ENCODE measurements at regions not wholly inside any gene's neighbourhood (a gene's known extent, or its start where the extent isn't known, plus 50 kb on each side); places are given as distances from the start of the nearest gene placed in this dataset.

- H3K27ac ChIP-seq, result no peak overlapping the region
- no peak for ATAC-seq
- intact Hi-C loops (cut with DNase I), result no loop called here
- 19% methylated on average over 2 of the region's 3 CpGs for WGBS (ENCODE audit: insufficient coverage, low coverage, low lambda C conversion rate, missing lambda C conversion rate)
- no peaks in the 10 kb centered on the region for H3K9me3 ChIP-seq
- H3K27me3 ChIP-seq, result no peaks in the 10 kb centered on the region
- DNase-seq, result no peak
- H3K4me1 ChIP-seq, result no peaks in the 10 kb centered on the region
- TF ChIP-seq POLR2A (IDR thresholded peaks at IDR 0.05) (no peak), CTCF (IDR thresholded peaks at IDR 0.05) (no peak)
- H3K36me3 ChIP-seq, result no peaks in the 10 kb centered on the region
- H3K4me3 ChIP-seq, result no peak overlapping the region
These were observed 105.5 kb upstream of the CPLX2 start for GRCh38 chr5:175765858-175766257.

GRCh38 chr5:175766963-175767362 lies 104.4 kb upstream of the CPLX2 start:
- intact Hi-C loops (cut with DNase I), result no loop called here
- H3K4me3 ChIP-seq, result no peak overlapping the region
- ATAC-seq, result no peak
- no peak overlapping the region for H3K27ac ChIP-seq
- H3K27me3 ChIP-seq, result no peaks in the 10 kb centered on the region
- TF ChIP-seq CTCF (IDR thresholded peaks at IDR 0.05), result no peak
- TF ChIP-seq POLR2A (IDR thresholded peaks at IDR 0.05), result no peak
- DNase-seq, result no peak
- no peaks in the 10 kb centered on the region for H3K4me1 ChIP-seq
- WGBS (ENCODE audit: insufficient coverage, low coverage, low lambda C conversion rate, missing lambda C conversion rate), result no CpG with 5 or more reads among the region's 2 CpGs
- H3K36me3 ChIP-seq, result no peaks in the 10 kb centered on the region
- no peaks in the 10 kb centered on the region for H3K9me3 ChIP-seq

DNA sequence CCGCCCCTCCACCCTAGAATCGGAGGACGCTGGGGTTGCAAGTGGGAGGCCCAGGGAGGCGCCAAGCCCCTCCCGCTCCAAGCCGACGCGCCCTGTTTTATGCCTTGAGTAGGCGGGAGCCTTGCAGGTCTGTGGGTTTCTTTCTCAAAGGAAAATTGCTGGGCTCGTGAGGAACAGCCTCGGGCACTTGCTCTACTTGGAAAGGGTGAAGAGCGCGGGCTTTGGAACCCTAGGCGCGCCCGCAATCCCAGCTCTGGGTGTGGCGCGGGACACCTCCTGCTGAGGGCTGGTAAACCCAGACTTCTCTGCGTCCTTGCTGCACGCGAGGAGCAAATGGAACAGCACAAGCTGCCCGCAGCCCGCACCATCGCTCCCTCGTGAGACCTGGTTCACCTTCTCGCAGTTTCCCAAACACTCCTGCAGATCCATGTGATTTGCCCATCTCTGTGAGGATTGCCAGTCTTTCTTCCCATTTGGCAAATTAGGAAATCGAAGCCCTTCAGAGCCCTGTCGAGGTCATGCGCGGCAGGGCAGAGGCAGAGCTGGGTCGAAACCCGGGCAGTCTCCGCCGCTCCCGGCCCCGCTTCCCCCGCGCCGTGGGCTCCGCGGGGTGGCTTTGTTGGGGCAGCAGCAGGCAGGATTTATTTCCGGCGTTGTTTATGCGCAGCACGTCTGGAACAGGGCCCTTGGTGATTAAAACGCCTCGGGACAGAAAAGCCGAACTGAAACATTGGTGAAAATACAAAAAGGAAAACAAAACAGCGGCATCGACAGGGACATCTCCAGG lies 98.4 kb upstream of the CPLX2 start:
- H3K36me3 ChIP-seq, result no peaks in the 10 kb centered on the region
- TF ChIP-seq POLR2A (IDR thresholded peaks at IDR 0.05), result no peak
- TF ChIP-seq CTCF (IDR thresholded peaks at IDR 0.05), result no peak
- no peak overlapping the region for H3K4me3 ChIP-seq
- H3K9me3 ChIP-seq, result no peaks in the 10 kb centered on the region
- H3K4me1 ChIP-seq, result no peaks in the 10 kb centered on the region
- ATAC-seq, result no peak
- no peak overlapping the region for H3K27ac ChIP-seq
- intact Hi-C loops (cut with DNase I), result no loop called here
- DNase-seq, result no peak
- 3% methylated on average over 24 of the region's 50 CpGs for WGBS (ENCODE audit: insufficient coverage, low coverage, low lambda C conversion rate, missing lambda C conversion rate)
- peaks cover 0 to 6% of the 10 kb centered on the region in 2 donors for H3K27me3 ChIP-seq

DNA sequence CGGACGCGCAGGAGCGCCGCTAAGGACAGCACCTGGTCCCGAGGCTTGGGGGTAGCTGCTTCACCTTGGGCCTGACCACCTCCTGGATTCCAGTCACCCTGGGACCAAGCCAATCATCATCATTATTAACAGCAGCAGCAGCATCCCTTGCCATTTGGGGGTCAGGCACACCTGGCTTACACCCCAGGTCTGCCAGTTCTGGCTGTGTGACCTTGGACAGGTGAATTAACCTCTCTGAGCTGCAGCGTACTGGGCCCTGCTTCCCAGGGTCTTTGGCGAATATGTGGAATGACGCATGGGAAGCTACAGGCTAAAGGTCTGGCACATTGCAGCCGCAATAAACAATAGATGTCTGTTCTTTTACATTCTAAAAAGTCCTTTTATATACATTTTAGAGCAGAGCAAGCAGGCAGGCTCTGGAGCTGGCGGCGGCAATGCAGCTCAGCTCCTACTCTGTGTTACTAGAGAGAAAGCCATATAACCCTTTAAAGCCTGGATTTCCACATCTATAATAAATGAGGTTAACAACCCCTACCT lies 97.8 kb upstream of the CPLX2 start:
- Histone ChIP-seq H3K4me1 (no peaks in the 10 kb centered on the region), H3K9me3 (no peaks in the 10 kb centered on the region), H3K27ac (no peak overlapping the region), H3K36me3 (no peaks in the 10 kb centered on the region), H3K27me3 (peaks cover 0 to 6% of the 10 kb centered on the region in 2 donors), H3K4me3 (no peak overlapping the region)
- ATAC-seq (no peak), DNase-seq (no peak)
- intact Hi-C loops (cut with DNase I), result no loop called here
- 25% methylated on average over 7 of the region's 12 CpGs for WGBS (ENCODE audit: insufficient coverage, low coverage, low lambda C conversion rate, missing lambda C conversion rate)
- TF ChIP-seq POLR2A (IDR thresholded peaks at IDR 0.05) (no peak), CTCF (IDR thresholded peaks at IDR 0.05) (no peak)

Measured in right lobe of liver (tissue), 6 donors.